Stomach (tissue), 8 donors: ENCODE measurements at regions not wholly inside any gene's neighbourhood (a gene's known extent, or its start where the extent isn't known, plus 50 kb on each side); places are given as distances from the start of the nearest gene placed in this dataset.

Experiments used
- DNase-seq, 2 donors: peaks; one replicate each; pipeline versions ENCODE4 v3.0.0 to v3.0.0-alpha.2; 2013 to 2019
- H3K27ac ChIP-seq, 5 donors: fragments of 200-600 bp in 4 of 5; sonication (generic) in 4 of 5; one replicate each; pipeline ENCODE4 v1.5.1; 2013 to 2019; ENCODE audit warnings: mild to moderate bottlenecking in 1 of 5, moderate library complexity in 1 of 5
- H3K27me3 ChIP-seq, 3 donors: fragments of 200-600 bp; sonication (generic); one replicate each; pipeline ENCODE4 v1.5.1; 2017 to 2019; ENCODE audit warnings: mixed run types in 1 of 3
- H3K36me3 ChIP-seq, 4 donors: fragments of 200-600 bp; sonication (generic); 1 replicate in 3 of 4; 2 replicates in 1 of 4; pipeline ENCODE4 v1.5.1; 2016 to 2019
- H3K4me1 ChIP-seq, 4 donors: fragments of 200-600 bp; sonication (generic); one replicate each; pipeline ENCODE4 v1.5.1; 2016 to 2019
- H3K4me3 ChIP-seq, 4 donors: fragments of 200-600 bp; sonication (generic) in 3 of 4; one replicate each; pipeline ENCODE4 v1.5.1; 2016 to 2019; ENCODE audit warnings: mild to moderate bottlenecking in 1 of 4
- H3K9me3 ChIP-seq, 4 donors: fragments of 200-600 bp; sonication (generic); one replicate each; pipeline ENCODE4 v1.5.1; 2016 to 2019
- EP300 ChIP-seq: sonication (generic); formaldehyde crosslinking; IDR thresholded peaks from one replicate; pipeline ENCODE4 v1.6.1; 2017; ENCODE audit warnings: antibody characterized with exemption
- POLR2A ChIP-seq, 4 donors: fragments of 450-650 bp; IDR thresholded peaks; one replicate each; pipeline ENCODE4 v1.6.1; 2016; ENCODE audit warnings: antibody characterized with exemption in 4 of 4, control low read depth in 2 of 4, mild to moderate bottlenecking in 1 of 4, moderate library complexity in 1 of 4
- POLR2AphosphoS5 ChIP-seq, 3 donors: sonication (generic); formaldehyde crosslinking; IDR thresholded peaks; one replicate each; pipeline ENCODE4 v1.6.1; 2016; ENCODE audit warnings: antibody characterized with exemption in 3 of 3
- WGBS, 5 donors: extraction: QIAGEN DNeasy Blood & Tissue Kit in 3 of 5; methylation state at CpG; one replicate each; pipeline versions ENCODE4 v1.1.5 to v1.1.7; 2013 to 2018; 5-methylcytosine and 5-hydroxymethylcytosine counted together
- intact Hi-C: fragments of 100-400 bp; cut with DNase I; formaldehyde crosslinking; loops from one replicate; pipeline ENCODE4 v1.15.1; 2023; ENCODE audit warnings: low total_unique reads
- TF ChIP-seq, protein P1 (sequence below), 7 experiments: fragments of 450-650 bp in 4 of 7; fragments of 200-600 bp in 3 of 7; sonication (generic) in 3 of 7; IDR thresholded peaks; one replicate each; pipeline ENCODE4 v1.5.1; 2016 to 2019; ENCODE audit warnings: antibody characterized with exemption in 7 of 7, control low read depth in 2 of 7, mild to moderate bottlenecking in 1 of 7
- donor health status: healthy with polysubstance abuse.
- donor health status: Bipolar disorder and iron deficiency.
- donor health status: healthy.

- no peaks in the 10 kb centered on the region for H3K27me3 ChIP-seq
- DNase-seq, result no peak
- no peaks in the 10 kb centered on the region for H3K36me3 ChIP-seq
- no peak overlapping the region for H3K27ac ChIP-seq
- no peak overlapping the region for H3K4me3 ChIP-seq
- 85 to 91% (median 85%) methylated on average over 5 of the region's 5 CpGs for WGBS, 5 donors
- intact Hi-C loops, result no loop called here
- H3K4me1 ChIP-seq, result peaks cover 0 to 27% (median 4%) of the 10 kb centered on the region in 4 donors
- H3K9me3 ChIP-seq, result no peaks in the 10 kb centered on the region
- TF ChIP-seq POLR2AphosphoS5 (IDR thresholded peaks at IDR 0.05) (no peak), POLR2A (IDR thresholded peaks at IDR 0.05) (no peak), EP300 (no peak)
- TF ChIP-seq, protein P1, sequence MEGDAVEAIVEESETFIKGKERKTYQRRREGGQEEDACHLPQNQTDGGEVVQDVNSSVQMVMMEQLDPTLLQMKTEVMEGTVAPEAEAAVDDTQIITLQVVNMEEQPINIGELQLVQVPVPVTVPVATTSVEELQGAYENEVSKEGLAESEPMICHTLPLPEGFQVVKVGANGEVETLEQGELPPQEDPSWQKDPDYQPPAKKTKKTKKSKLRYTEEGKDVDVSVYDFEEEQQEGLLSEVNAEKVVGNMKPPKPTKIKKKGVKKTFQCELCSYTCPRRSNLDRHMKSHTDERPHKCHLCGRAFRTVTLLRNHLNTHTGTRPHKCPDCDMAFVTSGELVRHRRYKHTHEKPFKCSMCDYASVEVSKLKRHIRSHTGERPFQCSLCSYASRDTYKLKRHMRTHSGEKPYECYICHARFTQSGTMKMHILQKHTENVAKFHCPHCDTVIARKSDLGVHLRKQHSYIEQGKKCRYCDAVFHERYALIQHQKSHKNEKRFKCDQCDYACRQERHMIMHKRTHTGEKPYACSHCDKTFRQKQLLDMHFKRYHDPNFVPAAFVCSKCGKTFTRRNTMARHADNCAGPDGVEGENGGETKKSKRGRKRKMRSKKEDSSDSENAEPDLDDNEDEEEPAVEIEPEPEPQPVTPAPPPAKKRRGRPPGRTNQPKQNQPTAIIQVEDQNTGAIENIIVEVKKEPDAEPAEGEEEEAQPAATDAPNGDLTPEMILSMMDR (IDR thresholded peaks at IDR 0.05), result no peak
Observed at GRCh38 chr12:89169321-89169720, 183.0 kb downstream of the DUSP6 start.

DNA sequence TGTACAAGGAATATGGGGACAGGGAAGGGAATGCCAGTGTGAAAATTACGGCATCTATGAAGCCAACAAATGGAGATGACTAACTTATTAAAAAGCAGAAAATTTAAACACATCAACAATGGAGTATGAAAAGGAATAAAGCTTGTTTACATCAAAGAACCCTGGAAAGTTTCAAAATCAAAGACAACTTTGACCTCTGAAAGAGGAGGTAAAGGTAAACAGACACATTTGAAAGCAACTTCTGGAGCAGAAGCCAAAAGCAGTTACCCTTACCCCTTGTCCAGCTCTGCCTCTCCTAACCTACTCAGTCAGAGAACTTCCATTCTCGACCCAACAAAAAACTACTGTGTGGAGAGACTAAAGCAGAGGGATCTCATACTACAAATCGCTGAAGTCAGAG lies 184.3 kb downstream of the DUSP6 start:
- Histone ChIP-seq H3K27me3 (no peaks in the 10 kb centered on the region), H3K27ac (no peak overlapping the region), H3K36me3 (no peaks in the 10 kb centered on the region), H3K9me3 (no peaks in the 10 kb centered on the region), H3K4me3 (no peak overlapping the region), H3K4me1 (peaks cover 0 to 30% (median 8%) of the 10 kb centered on the region in 4 donors)
- DNase-seq, result no peak
- TF ChIP-seq POLR2AphosphoS5 (IDR thresholded peaks at IDR 0.05) (no peak), POLR2A (IDR thresholded peaks at IDR 0.05) (no peak), EP300 (no peak)
- WGBS, 5 donors, result 74 to 87% (median 82%) methylated on average over 3 of the region's 3 CpGs
- intact Hi-C loops, result no loop called here

- DNase-seq, result peak in 1 of 2 donors; percentile 71
- TF ChIP-seq POLR2AphosphoS5 (IDR thresholded peaks at IDR 0.05), result no peak
- TF ChIP-seq POLR2A (IDR thresholded peaks at IDR 0.05), result no peak
- TF ChIP-seq, protein P1 (IDR thresholded peaks at IDR 0.05), result no peak
- TF ChIP-seq EP300, result no peak
- Histone ChIP-seq H3K4me3 (no peak overlapping the region), H3K27ac (peak overlapping the region in 3 of 5 donors; percentile 18 to 49 (median 27)), H3K36me3 (no peaks in the 10 kb centered on the region), H3K27me3 (no peaks in the 10 kb centered on the region), H3K4me1 (peaks cover 0 to 41% (median 13%) of the 10 kb centered on the region in 4 donors), H3K9me3 (no peaks in the 10 kb centered on the region)
- 40 to 63% (median 49%) methylated on average over 1 of the region's 1 CpG for WGBS, 5 donors
- intact Hi-C loops, result no loop called here
Observed at GRCh38 chr12:89166525-89166934, 185.8 kb downstream of the DUSP6 start.

GRCh38 chr12:89166121-89166520 lies 186.2 kb downstream of the DUSP6 start:
- WGBS, 5 donors, result 76 to 89% (median 83%) methylated on average over 1 of the region's 1 CpG
- no peak for TF ChIP-seq POLR2A (IDR thresholded peaks at IDR 0.05)
- no peak for TF ChIP-seq POLR2AphosphoS5 (IDR thresholded peaks at IDR 0.05)
- no peak for TF ChIP-seq EP300
- TF ChIP-seq, protein P1 (IDR thresholded peaks at IDR 0.05), result no peak
- H3K27ac ChIP-seq, result no peak overlapping the region
- H3K4me1 ChIP-seq, result peaks cover 0 to 45% (median 15%) of the 10 kb centered on the region in 4 donors
- no peak for DNase-seq
- H3K36me3 ChIP-seq, result no peaks in the 10 kb centered on the region
- H3K27me3 ChIP-seq, result no peaks in the 10 kb centered on the region
- intact Hi-C loops, result no loop called here
- no peaks in the 10 kb centered on the region for H3K9me3 ChIP-seq
- H3K4me3 ChIP-seq, result no peak overlapping the region

DNA sequence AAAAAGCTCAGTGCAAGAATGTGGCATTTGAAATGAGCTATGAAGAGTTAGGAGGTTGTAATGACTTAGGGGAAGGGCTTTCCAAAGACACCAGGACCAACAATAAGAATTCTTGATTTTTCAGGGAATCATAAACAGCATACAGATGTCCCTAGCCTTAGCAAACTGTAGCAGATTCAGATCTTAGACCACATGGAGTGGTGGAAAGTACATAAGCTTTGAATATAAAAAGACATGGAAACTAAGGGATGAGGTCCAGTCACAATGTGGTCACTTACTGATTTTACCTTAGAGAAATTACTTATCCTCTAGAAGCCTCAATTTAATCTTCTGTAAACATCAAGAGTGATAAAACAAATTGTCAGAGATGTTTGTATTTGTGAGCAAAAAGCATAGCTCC lies 186.6 kb downstream of the DUSP6 start:
- no peaks in the 10 kb centered on the region for H3K36me3 ChIP-seq
- H3K9me3 ChIP-seq, result no peaks in the 10 kb centered on the region
- H3K4me3 ChIP-seq, result no peak overlapping the region
- TF ChIP-seq, protein P1 (IDR thresholded peaks at IDR 0.05), result no peak
- no peak for TF ChIP-seq POLR2AphosphoS5 (IDR thresholded peaks at IDR 0.05)
- peaks cover 0 to 50% (median 19%) of the 10 kb centered on the region in 4 donors for H3K4me1 ChIP-seq
- H3K27me3 ChIP-seq, result no peaks in the 10 kb centered on the region
- intact Hi-C loops, result no loop called here
- DNase-seq, result no peak
- no peak overlapping the region for H3K27ac ChIP-seq
